Smooth muscle cell (in vitro differentiated cells): ENCODE measurements at regions not wholly inside any gene's neighbourhood (a gene's known extent, or its start where the extent isn't known, plus 50 kb on each side); places are given as distances from the start of the nearest gene placed in this dataset.
"Not testable (repeated sequence)": the region's sequence is repeated elsewhere in the genome, so short reads cannot be mapped to it uniquely, and the experiment has no call there.

ENCODE experiments used
- DNase-seq: peaks from one replicate; lab custom pipeline; 2025; ENCODE audit not compliant: unreplicated experiment; lab: John Stamatoyannopoulos, UW
- H2AFZ ChIP-seq: fragments of 200-600 bp; sonication (generic); 2 replicates; pipeline ENCODE4 v1.6.0; 2016; ENCODE audit warnings: antibody characterized with exemption, low read depth, mild to moderate bottlenecking
- H3F3A ChIP-seq: fragments of 200-600 bp; sonication (generic); 2 replicates; pipeline ENCODE4 v1.6.0; 2017; ENCODE audit warnings: antibody characterized with exemption, low read depth
- H3K27ac ChIP-seq: fragments of 200-600 bp; sonication (generic); 2 replicates; pipeline ENCODE4 v1.5.1; 2016; ENCODE audit warnings: low read depth, mild to moderate bottlenecking
- H3K27me3 ChIP-seq: fragments of 200-600 bp; sonication (generic); 2 replicates; pipeline ENCODE4 v1.6.1; 2016; ENCODE audit warnings: low read depth, mild to moderate bottlenecking
- H3K36me3 ChIP-seq: fragments of 200-600 bp; sonication (generic); 2 replicates; pipeline ENCODE4 v1.5.1; 2016; ENCODE audit warnings: low read depth
- H3K4me1 ChIP-seq: fragments of 200-600 bp; sonication (generic); 2 replicates; pipeline ENCODE4 v1.5.1; 2016; ENCODE audit warnings: low read depth
- H3K4me2 ChIP-seq: fragments of 200-600 bp; sonication (generic); 2 replicates; pipeline ENCODE4 v1.6.0; 2016; ENCODE audit warnings: mild to moderate bottlenecking
- H3K4me3 ChIP-seq: fragments of 200-600 bp; sonication (generic); 2 replicates; pipeline ENCODE4 v1.5.1; 2016; ENCODE audit warnings: mild to moderate bottlenecking
- H3K79me2 ChIP-seq: fragments of 200-600 bp; sonication (generic); 2 replicates; pipeline ENCODE4 v1.6.0; 2016; ENCODE audit warnings: low read depth, mild to moderate bottlenecking
- H3K9ac ChIP-seq: fragments of 200-600 bp; sonication (generic); 2 replicates; pipeline ENCODE4 v1.6.0; 2016; ENCODE audit warnings: low read depth
- H3K9me3 ChIP-seq: fragments of 200-600 bp; sonication (generic); replicated peaks from 2 replicates; pipeline ENCODE4 v1.5.1; 2016; ENCODE audit warnings: low read depth
- H4K20me1 ChIP-seq: fragments of 200-600 bp; sonication (generic); 2 replicates; pipeline ENCODE4 v1.6.0; 2016; ENCODE audit warnings: low read depth
- WGBS: methylation state at CpG from one replicate; pipeline ENCODE4 v1.1.7; 2016; ENCODE audit warnings: low lambda C conversion rate; 5-methylcytosine and 5-hydroxymethylcytosine counted together
- TF ChIP-seq, protein P1 (sequence below): fragments of 200-600 bp; sonication (generic); IDR thresholded peaks from 2 replicates; pipeline ENCODE4 v1.5.1; 2017; ENCODE audit warnings: borderline replicate concordance, mild to moderate bottlenecking, antibody characterized with exemption; ENCODE audit not compliant: insufficient read depth, poor library complexity, severe bottlenecking

DNA sequence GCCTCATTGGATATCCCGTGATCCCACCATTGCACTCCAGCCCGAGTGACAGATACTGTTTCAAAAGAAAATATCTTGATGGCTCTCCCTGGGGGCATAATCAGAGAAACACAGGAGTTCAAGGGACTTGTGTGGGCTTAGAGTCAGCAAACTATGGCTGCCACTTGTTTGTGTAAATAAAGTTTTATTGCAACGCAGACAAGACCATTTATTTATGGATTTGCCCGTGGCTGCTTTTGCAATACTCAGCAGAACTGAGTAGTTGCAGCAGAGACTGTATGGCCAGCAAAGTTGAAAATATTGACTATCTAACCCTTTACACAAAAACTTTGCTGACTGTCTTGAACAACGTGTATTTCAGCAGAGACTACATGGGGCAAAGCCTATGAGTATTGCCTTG lies 75.5 kb upstream of the GPRC5B start:
- H3K36me3 ChIP-seq, result no peaks in the 10 kb centered on the region
- 89% methylated on average over 5 of the region's 5 CpGs for WGBS
- no peaks in the 10 kb centered on the region for H3K4me1 ChIP-seq
- H3K79me2 ChIP-seq, result no peaks in the 10 kb centered on the region
- no peak overlapping the region for H3K4me2 ChIP-seq
- H3K9ac ChIP-seq, result no peak overlapping the region
- H3F3A ChIP-seq, result no peaks in the 10 kb centered on the region
- H2AFZ ChIP-seq, result no peak overlapping the region
- H3K27ac ChIP-seq, result no peak overlapping the region
- no peaks in the 10 kb centered on the region for H4K20me1 ChIP-seq
- no peaks in the 10 kb centered on the region for H3K9me3 ChIP-seq
- TF ChIP-seq, protein P1, sequence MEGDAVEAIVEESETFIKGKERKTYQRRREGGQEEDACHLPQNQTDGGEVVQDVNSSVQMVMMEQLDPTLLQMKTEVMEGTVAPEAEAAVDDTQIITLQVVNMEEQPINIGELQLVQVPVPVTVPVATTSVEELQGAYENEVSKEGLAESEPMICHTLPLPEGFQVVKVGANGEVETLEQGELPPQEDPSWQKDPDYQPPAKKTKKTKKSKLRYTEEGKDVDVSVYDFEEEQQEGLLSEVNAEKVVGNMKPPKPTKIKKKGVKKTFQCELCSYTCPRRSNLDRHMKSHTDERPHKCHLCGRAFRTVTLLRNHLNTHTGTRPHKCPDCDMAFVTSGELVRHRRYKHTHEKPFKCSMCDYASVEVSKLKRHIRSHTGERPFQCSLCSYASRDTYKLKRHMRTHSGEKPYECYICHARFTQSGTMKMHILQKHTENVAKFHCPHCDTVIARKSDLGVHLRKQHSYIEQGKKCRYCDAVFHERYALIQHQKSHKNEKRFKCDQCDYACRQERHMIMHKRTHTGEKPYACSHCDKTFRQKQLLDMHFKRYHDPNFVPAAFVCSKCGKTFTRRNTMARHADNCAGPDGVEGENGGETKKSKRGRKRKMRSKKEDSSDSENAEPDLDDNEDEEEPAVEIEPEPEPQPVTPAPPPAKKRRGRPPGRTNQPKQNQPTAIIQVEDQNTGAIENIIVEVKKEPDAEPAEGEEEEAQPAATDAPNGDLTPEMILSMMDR, result no peak
- no peak for DNase-seq
- peaks cover 5% of the 10 kb centered on the region for H3K27me3 ChIP-seq
- H3K4me3 ChIP-seq, result no peak overlapping the region

DNA sequence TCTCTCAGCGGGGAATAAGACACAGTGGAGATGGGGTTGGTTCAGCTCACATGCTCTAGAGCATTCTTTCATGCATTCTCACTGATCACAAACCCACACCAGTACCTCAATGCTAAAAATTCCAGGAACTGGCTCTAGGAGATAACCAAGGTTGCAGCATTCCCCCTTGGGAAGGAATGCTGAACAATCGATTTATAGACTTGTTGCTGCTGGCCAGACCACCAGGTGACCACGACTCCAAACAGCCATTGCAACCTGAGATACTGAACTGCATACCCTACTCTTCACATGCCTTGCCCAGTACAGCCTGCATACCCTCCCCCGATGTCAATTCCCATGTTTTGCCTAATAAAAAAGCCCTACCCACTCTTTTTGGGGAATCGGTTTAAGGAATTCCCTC lies 75.1 kb upstream of the GPRC5B start:
- DNase-seq, result no peak
- Histone ChIP-seq H3F3A (no peaks in the 10 kb centered on the region), H3K4me3 (no peak overlapping the region), H3K4me2 (no peak overlapping the region), H3K4me1 (no peaks in the 10 kb centered on the region), H3K79me2 (no peaks in the 10 kb centered on the region), H4K20me1 (no peaks in the 10 kb centered on the region), H3K9ac (no peak overlapping the region), H3K27ac (no peak overlapping the region), H3K36me3 (no peaks in the 10 kb centered on the region), H3K9me3 (no peaks in the 10 kb centered on the region), H3K27me3 (peaks cover 5% of the 10 kb centered on the region), H2AFZ (no peak overlapping the region)
- TF ChIP-seq, protein P1, result no peak
- 86% methylated on average over 5 of the region's 5 CpGs for WGBS

DNA sequence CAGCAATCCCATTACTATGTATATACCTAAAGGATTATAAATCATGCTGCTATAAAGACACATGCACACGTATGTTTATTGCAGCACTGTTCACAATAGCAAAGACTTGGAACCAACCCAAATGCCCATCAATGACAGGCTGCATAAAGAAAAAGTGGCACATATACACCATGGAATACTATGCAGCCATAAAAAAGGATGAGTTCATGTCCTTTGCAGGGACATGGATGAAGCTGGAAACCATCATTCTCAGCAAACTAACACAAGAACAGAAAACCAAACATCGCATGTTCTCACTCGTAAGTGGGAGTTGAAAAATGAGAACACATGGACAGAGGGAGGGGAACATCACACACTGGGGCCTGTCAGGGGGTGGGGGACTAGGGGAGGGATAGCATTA lies 71.2 kb upstream of the GPRC5B start:
- H3K27me3 ChIP-seq, H3K4me2 ChIP-seq: not testable (repeated sequence)
- no CpG with 5 or more reads among the region's 3 CpGs for WGBS

DNA sequence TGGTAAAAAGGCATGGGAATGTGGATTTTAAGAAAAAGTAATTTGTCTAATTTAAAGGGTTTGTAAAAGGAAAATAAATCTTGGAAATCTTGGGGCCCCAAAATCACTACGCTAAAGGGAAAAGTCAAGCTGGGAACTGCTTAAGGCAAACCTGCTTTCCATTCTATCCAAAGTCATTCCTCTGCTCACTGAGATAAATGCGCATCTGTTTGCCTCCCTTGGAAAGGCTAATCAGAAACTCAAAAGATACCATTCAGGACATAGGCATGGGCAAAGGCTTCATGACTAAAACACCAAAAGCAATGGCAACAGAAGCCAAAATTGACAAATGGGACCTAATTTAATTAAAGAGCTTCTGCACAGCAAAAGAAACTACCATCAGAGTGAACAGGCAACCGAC lies 70.4 kb upstream of the GPRC5B start:
- H3K4me1 ChIP-seq, H3F3A ChIP-seq, H3K9ac ChIP-seq, DNase-seq, H3K9me3 ChIP-seq, H3K36me3 ChIP-seq, H4K20me1 ChIP-seq, H3K79me2 ChIP-seq, H3K4me2 ChIP-seq, H2AFZ ChIP-seq, H3K27me3 ChIP-seq, H3K4me3 ChIP-seq, H3K27ac ChIP-seq: not testable (repeated sequence)
- no CpG with 5 or more reads among the region's 3 CpGs for WGBS

More for the DNA sequence above, 71.2 kb upstream of the GPRC5B start:
- H3K36me3 ChIP-seq, H3K9me3 ChIP-seq, H3F3A ChIP-seq, H4K20me1 ChIP-seq, H3K27ac ChIP-seq, H3K9ac ChIP-seq, H3K79me2 ChIP-seq, H2AFZ ChIP-seq, H3K4me3 ChIP-seq, H3K4me1 ChIP-seq, DNase-seq: not testable (repeated sequence)
